Renal cortex interstitium (tissue), 11 donors: ENCODE measurements at regions not wholly inside any gene's neighbourhood (a gene's known extent, or its start where the extent isn't known, plus 50 kb on each side); places are given as distances from the start of the nearest gene placed in this dataset.

ENCODE experiments used
- DNase-seq, 11 donors: peaks; one replicate each; pipeline ENCODE4 v3.0.0-alpha.2; 2013; ENCODE audit warnings: low read depth in 9 of 11, low spot score in 4 of 11; ENCODE audit errors: extremely low read depth in 1 of 11

DNA sequence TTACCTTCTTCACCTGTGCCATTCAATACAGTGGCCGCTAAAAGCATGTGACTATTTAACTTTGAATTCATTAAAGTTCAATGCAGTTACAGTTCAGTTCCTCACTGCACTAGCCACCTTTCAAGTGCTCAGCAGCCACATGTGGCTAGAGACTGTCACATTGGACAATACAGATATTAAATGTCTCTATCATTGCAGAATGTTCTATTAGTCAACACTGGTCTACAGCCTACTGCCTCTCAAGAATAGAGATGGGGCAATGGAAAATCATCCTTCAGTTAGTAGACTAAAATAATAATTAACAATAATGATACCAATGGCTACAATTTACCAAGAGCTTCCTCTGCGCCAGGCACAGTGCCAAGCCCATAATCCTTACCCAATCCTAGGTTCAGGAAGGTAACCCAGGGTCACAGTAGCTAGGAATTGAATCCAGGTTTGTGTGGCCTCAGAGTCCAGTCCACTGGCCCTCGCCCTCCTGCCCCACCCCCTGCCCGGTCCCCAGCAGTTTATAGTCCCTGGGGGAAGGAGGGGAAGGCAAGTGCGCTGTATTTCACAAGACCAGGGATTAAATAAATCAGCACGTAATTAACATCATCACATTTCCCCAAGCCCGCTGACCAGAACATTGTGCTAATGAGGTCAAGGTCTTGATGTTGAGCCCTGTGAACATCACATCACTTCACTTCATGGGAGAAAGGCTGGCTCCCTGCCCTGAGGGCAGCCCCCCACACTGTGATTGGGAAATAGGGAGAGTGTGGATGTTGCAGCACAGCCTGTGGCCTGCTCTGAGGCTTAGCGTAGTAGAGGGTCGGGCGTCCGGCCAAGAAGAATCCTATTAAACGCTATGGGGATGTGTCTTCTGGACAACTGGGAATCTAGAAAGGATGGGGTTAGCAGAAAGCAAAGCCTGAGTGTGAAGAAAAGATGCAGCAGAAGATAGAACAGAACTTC is 147.2 kb downstream of the VEGFA start:
- no peak for DNase-seq

DNA sequence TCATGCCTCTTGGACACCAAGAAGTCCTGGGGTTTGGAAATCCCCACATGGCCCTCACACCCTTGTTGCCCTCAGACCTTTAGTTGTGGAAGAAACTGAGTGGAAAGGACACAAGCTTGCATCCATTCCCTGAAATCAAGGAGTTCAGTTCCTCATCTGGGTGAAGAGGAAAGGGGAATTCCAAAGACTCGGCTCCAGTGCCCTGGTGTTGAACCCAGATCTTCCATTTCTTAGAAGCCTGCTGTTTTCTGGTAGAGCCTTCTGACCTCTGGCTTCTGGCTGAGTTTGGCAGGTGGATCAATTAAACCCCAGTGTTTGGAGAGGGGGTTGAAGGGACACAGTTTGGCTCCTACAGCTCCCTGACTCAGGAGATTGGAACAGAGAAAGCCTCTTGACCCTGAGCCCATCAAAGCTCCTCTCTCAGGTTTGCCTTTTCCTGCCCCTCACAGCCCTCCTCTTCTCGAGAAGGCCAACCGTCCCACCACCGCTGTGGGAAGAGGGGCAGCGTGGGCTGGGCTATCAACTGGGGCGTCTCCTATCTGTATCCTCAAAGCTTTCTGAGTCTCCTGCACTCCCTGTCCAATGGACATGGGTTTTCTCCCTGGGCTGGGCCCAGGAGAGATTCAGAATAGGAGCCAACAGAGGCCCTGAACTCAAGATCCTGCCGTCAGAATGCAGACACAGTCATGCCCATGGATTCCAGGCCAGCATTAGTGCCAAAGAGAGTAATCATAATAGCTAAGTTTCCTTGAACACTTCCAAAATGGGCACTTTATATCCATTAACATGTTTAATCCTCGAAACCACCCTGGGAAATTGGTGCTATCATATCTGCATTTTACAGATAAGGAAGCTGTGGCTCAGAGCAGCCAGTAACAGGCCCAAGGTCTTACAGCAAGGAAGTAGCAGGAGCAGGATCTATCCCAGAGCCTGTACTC is 146.2 kb downstream of the VEGFA start:
- DNase-seq = no peak

DNA sequence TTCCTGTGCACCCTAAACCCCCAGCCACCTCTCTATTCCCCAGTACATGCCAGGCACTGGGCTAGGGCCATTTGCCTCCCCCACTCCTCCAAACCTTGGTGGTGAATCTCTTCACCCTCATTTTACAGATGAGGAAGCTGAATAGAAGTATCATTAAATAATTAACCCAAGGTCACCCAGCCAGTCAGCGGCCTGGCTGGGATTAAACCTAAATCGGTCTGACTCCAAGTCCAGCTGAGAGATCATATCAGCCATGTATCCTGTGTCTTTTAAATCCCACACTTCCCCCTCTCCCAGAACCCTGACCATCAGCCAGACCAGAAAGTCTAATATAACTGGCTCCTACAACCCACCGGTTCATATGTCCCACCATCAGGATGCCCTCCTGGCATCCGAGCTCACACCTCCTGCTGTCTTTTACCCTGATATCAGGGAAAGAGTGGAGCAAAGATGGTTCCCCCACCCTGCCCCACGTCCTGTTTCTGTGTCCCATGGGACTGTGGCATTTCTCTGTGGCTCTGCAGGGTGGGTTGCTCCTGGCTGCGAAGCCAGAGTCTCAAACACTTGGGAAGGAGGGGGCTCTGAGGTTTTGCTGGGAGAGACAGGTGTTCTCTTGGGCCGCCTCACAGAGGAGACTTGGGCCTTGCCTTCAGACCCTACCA is 145.3 kb downstream of the VEGFA start:
- DNase-seq = no peak

DNA sequence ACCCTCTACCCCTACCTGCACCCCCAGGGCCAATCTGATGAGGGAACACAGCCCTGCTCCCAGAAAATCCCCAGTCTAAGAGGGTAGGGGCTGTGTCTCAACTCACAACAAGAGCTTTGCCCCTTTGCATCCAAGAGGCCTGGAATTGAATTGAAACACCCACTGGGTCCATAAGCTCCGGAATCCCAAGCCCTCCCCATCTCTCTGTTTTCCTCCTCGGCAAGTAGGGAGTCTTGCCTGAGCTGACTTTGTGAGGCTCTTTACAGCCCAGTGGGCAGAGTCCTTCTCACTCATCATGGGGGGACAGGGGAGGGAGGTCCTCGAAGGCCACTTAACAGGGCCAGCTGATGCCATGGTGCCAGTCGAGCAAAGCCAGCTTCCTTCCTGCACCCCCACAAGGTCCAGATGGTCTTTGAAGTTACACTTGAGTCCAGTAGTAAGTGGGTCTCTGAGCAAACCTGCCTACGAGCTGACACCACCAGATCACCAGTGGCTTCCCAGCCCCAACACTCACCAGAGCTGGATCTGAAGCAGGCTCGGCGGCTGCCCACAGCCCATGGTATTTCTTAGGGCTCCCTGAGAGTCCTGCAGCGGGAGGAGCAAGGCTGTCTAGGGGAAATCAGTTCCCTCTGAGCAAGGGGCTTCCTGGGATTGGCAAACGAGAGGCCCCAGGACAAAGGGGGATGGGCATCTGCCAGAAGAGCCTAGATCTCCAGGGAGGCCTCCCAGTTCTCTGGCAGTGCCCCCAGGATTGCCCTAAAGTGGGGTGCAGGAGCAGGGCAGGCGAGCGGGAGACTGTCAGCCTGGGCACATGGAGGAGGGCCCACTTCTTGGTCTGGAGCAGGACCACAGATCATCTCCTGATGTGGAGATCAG is 144.5 kb downstream of the VEGFA start:
- no peak for DNase-seq

DNA sequence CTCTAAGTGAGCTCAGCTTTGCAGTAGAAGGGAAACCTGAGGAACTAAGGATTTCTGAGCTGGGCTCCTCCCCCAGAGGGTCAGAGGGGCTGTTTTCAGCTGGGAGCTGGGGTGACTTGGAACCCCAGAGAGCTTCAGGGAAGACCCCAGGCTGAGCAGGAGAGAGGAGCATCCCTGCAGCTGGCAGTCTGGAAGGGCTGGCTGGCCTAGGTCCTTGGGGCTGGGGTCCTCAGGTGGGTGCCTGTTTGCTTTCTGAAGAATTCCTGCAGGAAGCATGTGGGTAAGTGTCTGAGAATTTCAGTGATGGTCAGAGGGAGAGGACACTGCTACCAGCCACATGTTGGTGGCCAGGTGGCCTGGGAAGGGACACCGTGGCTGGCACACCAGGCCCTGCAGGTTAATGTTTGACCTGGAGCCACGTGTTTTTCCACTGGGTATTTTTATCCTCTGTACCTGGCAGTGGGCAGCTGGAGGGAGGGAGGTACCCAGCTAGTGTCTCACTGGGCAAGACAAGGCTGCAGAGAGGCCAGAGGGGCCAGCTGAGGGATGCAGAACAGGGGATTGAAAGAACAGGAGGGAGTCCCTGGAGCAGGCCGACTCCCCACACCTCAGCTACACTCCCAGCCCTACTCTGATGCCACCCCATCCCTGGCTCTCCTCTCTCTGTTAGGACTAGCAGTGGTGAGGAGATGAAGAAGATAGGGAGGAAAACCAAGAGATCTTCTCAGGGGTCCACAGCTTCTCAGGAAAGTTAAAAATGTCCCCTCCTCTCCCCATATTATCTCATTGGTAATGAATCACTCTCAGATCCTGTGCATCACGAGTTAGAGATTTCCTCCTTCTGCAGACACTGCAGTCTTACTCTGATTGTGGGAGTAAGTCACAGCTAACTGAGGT is 143.6 kb downstream of the VEGFA start:
- no peak for DNase-seq

DNA sequence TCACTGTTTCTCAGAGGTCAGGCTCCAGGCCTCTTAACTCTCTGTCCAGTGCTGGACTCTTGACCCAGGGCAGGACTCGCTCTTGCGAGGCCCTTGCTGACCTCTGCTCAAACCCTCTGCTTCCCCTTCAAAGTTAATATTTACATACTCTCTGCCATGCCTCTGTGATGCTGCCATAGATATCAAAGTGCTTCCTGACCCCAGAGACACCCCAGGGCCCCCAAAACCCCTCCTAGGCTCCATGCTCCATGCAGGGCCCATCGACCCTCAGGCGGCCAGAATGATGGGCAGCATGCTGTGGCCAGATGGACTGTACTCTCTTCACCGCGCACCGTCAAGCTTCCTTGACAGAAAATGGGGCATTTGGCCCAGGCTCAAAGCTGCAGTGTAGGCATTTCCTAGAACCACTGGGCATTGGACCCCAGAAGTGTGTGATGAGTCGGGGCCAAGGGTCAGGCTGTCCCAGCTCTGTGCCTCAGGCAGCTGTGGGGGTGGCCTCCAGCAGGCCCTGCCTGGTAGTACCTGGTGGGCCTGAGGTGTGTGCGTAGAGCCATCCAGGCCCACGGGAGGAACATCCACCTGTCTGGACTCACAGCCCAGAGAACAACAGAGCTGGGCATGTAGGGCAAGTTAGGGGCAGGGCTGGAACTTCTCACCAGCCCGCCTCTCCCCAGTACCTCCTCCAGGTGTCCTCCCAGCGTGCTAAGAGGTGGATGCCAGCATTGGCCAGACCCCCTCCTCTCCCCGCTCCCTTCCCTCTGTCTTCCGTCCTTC is 142.8 kb downstream of the VEGFA start:
- DNase-seq = no peak

DNA sequence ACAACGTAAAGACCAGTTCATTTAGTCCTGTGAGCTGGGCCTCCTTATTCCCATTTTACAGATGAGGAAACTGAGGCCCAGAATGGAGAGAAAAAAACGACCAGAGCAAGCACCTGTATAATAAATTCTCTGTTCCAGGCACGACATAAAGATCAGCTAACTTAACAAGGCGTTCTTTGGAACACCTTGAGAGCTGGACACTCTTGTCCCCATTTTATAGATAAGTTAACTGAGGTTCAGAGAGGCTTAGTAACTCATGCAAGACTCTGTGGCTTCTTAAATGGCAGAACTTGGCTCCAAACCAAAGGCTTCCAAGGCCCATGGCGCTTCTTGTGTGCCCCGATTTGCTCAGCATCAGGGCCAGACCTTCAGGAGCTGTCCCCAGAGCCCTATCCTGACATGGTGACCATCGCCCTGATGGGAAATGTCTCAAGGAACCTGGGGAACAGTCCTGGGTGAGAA is 142.1 kb downstream of the VEGFA start:
- no peak for DNase-seq

DNA sequence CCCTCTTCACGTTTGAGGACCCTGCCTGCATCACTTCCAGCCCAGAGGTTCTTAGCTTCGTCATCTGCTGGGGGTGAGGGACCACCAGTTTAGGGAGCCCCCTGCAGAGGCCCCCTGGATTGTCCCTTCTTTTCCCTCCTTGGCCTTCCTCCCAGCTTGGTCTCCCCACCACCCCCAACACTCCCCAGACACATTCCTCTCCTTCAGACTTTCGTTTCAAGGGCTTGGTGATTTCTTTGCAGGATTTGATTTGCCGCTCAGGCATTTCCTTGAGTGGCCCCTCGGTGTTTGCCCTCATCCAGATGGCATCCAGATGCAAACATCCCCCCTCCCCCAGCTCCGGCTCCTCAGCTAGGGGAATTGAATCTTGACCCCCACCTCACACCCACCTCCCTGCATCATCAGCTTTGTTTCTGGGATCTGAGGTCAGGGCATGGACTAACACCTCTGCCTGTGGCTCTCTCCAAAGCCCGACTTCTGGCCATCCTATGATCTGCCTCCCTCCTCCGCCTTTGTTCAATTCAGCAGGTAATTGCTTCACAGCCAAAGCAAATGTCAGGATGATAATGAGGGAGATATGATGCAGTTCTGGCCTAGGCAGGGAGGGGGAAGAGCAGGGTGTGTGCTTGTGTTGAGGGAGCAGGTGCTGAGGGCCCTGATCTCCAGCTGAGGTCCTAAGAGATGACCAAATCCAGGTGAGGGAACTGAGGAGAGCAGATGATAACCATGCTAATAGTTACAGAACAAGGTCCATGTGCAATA is 141.5 kb downstream of the VEGFA start:
- no peak for DNase-seq

DNA sequence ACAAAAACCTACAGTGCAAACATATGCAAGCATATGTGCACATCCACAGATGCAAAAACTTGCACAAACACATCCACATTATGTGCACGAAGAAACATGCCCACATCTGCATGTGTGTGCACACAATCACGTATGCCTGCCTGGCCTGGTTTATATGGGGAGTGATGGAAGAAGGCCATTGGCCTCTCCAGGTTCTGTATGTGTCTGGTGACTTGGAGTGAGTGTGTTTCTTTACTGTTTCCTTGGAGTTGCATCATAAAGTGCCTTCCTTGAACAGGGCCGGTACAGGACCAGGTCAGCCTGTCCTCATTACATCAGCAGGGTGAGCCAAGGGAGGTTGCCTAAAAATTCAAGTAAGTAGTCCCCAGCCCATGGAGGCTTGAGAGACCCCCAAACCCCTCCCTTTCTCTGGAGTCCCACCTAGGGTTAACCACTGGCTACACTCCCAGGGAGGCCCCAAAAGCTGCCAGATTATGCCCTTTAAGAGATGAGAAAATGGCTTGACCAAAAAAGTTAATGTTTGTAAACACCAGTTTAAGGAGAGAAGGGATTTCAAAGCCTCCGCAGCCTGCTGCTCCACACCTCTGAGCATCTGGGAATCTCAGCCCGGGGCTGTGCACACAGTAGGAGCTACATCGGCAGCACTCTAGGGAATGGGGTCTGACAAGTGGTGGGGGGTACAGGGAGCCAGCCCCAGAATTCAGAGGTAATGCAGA is 140.8 kb downstream of the VEGFA start:
- DNase-seq = no peak

DNA sequence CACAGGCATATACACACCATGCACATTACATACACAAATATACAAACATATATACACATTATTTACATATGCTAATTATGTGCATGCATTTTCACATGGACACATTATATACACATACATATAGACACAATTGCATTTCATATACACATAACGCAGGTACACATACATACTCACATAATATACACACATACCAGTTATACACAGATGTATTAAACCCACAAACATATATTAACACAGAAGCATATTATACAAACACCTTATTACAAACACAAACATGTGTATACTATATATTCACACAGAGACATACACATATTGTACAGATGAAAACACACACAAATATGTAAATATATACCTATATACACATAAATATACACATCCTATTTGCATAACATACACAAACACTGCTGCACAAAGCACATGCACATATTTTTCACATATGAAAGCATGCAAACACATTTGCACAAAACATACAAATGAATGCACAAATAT is 140.2 kb downstream of the VEGFA start:
- no peak for DNase-seq

DNA sequence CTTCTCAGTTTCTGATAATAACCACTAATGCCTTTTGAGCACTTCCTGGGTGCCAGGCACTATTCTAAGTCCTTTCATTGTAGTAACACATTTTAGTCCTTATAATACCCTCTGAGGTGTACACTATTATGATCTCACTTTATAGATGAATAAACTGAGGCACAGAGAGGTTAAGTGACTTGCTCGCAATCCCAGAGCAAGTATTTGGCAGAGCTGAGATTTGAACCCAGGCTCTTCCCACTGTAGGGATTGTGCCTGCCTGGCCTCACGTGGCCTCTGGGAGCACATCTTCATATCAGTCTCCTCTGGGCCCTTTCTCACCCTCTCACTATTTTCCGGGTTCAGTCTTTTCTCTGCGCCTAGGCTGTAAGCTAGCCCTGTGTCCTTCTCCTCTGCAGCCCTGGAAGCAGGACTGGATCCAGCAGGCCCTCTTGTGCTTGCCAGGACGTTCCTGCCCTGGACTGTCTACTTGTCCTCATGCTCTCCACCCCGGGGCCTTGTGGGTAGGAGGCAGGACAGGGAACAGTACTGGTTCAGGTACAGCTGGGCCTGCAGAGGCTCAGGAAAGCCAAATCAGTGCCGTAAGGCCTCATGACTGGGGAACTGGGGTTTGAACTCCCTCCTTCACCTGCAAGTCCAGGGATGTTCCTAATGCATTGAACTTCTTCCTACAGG is 139.6 kb downstream of the VEGFA start:
- DNase-seq = no peak

DNA sequence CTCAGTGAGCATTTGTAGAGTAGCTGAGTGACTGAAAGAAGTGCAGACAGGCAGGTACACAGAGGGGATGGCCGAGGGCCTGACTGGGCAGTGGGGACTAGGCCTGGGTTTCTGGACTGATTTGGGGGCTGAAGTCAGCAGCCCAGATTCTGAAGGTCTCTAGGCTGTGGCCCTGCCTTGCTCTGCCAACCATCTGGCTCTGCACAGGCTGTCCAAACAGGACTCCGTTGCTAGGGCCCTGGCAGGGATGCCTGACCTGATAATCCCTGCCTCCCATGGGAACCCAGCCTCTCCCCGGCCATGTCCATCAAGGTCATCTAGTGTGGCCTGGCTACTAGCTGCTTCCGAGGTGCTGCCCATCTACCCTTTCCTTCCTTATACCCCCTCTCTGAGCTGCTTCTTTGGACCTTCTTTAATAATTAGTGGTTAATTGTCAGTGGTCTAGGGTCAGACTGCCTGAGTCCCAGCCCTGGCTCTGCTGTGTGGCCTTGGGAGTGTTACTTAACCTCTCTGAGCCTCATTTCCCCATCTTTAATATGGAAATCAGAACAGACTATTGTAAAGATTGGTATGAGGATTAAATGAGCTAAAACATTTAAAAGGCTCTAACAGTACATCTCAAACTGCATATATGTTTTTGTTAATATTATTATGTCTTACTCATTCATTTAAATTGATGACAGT is 137.9 kb downstream of the VEGFA start:
- no peak for DNase-seq

DNA sequence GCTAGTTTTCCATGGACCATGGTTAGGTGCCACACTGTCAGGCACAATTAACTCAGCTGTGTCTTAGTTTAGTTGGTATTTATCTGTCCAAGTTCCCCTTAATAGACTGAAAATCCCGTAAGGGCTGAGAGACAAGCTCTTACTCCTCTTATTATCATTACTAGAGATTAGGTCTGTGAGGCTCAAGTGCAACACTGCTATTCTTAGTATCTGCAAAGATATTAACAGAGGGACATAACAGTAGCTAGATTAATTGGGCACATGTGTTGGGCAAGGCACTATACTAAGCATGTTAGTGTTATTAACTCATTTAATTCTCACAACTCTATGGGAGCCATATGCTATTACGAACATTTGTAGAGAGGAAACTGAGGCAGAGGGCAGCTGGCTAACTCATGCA is 137.3 kb downstream of the VEGFA start:
- no peak for DNase-seq
